C4-2B (cell line): ENCODE measurements at regions not wholly inside any gene's neighbourhood (a gene's known extent, or its start where the extent isn't known, plus 50 kb on each side); places are given as distances from the start of the nearest gene placed in this dataset.

Experiments used
- ZFX ChIP-seq: fragments of 450-650 bp; IDR thresholded peaks from 2 replicates; pipeline ENCODE4 v1.6.1; 2017
- TF ChIP-seq, protein P1 (sequence below): fragments of 450-650 bp; conservative IDR thresholded peaks from 2 replicates; pipeline ENCODE4 v1.5.1; 2017; ENCODE audit warnings: mild to moderate bottlenecking

DNA sequence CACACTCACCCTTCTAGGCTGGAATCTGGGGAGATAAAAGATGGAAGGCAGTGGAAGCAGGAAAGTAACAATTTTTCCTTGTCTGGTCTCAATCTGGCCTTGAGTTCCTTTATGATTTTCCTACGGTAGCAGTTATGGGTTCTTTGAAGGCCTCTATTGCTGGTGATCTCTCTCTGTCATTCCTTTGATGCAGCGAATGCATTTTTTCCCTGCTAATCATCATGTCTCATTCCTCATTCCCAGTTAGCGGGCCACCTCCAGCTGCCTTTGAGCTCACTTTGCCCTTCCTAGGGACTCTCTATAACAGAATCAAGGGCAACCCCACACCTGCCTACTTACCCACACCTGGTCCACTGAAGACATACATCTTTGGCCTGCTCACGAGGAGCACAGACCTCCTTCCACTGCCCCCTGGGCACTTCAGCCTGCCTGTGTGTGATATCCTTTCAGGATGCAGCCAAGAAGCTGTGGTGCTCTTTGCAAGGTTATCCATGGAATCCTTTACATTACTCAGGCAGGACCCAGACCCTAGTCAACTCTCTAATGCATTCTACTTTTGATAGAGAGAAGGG, 191.7 kb downstream of the DRD1 start:
- TF ChIP-seq, protein P1, sequence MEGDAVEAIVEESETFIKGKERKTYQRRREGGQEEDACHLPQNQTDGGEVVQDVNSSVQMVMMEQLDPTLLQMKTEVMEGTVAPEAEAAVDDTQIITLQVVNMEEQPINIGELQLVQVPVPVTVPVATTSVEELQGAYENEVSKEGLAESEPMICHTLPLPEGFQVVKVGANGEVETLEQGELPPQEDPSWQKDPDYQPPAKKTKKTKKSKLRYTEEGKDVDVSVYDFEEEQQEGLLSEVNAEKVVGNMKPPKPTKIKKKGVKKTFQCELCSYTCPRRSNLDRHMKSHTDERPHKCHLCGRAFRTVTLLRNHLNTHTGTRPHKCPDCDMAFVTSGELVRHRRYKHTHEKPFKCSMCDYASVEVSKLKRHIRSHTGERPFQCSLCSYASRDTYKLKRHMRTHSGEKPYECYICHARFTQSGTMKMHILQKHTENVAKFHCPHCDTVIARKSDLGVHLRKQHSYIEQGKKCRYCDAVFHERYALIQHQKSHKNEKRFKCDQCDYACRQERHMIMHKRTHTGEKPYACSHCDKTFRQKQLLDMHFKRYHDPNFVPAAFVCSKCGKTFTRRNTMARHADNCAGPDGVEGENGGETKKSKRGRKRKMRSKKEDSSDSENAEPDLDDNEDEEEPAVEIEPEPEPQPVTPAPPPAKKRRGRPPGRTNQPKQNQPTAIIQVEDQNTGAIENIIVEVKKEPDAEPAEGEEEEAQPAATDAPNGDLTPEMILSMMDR, result no peak
- TF ChIP-seq ZFX, result no peak
